Fibroblast of skin of right biceps (primary cell): ENCODE measurements at regions not wholly inside any gene's neighbourhood (a gene's known extent, or its start where the extent isn't known, plus 50 kb on each side); places are given as distances from the start of the nearest gene placed in this dataset.
"Not testable (repeated sequence)": the region's sequence is repeated elsewhere in the genome, so short reads cannot be mapped to it uniquely, and the experiment has no call there.

Experiments used
- DNase-seq: peaks from one replicate; pipeline ENCODE4 v3.0.0-alpha.2; 2013

DNA sequence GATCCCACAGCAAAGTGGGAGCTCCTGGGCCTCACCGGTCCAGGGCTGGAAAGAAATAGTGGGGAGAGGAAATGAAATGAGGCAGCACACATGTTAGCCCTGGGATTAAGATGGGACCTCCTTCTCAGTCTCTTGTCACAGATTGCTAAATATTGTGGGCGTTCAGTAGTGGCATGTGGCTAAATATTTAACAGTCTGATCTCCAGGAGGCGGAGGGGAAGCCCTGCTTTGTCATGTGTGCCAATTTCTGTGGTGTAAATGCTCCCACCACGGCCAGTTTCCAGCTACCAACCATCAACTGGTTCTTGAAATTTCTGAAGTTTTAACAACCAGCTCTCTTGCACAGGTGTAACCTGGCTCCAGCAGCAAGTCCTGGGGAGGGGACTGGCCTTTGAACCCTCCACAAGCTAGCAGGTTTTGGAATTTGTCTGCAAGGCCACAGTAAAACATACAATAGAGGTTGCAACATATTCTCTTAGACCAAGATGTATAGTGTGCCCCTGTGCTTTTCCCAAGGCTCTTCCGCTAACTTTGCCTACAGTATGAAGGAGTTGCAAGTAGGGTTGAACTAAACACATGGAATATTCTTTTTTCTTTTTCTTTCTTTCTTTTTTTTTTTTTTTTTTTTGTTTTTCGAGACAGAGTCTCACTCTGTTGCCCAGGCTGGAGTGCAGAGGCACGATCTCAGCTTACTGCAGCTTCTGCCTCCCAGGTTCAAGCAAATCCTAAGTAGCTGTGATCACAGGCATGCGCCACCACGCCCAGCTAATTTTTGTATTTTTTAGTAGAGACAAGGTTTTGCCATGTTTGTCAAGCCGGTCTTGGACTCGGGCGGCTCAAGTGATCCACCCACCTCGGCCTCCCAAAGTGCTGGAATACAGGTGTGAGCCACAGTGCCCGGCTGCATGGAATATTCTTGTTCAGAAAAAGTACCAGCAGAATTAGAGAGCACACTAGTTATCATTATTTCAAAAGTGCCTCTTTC, 103.1 kb upstream of the PCBD1 start:
- DNase-seq: no peak

- DNase-seq: no peak
Measured at GRCh38 chr10:70992436-70992835, 104.1 kb upstream of the PCBD1 start.

GRCh38 chr10:70993051-70993450, 104.7 kb upstream of the PCBD1 start:
- DNase-seq: no peak

DNA sequence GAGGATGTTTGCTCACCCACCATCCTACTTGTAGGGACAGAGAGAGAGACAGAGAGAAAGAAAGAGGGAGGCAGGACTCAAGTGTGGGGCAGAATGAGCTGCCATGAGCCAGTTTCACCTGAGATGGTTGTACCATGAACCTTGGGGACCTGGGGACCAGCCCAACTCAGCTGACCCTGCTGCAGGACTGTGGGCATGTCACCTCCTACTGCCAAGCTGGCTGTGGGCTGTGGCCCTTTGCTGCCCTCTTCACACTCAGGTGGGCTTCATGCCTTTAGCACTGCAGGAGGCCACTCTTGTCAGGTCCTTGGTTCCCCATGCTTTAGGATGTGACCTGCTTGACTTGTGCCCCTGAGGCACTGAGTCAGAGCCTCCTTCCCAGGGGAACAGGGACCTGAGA, 108.2 kb upstream of the PCBD1 start:
- no peak for DNase-seq

- no peak for DNase-seq
Measured at GRCh38 chr10:70997236-70997635, 108.9 kb upstream of the PCBD1 start.

- DNase-seq: no peak
Measured at GRCh38 chr10:70998086-70998485, 109.7 kb upstream of the PCBD1 start.

DNA sequence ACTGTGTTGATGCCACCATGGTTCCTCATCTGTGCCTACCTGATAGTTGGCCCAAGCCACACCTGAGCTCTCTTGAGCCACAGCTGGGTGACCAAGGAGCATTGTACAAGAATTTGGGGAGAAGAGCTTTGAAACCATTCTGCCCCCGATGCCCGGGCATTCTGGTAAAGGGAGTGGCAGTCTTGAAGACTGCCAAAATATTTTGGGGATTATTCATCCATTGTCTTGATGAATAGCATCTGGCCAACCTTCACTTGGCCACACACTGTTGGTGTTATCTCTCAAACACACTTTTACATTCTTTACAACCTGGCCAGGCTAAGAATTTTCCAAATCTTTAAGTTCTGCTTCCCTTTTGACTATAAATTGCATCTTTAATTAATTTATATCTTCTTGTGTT, 113.1 kb upstream of the PCBD1 start:
- no peak for DNase-seq

DNA sequence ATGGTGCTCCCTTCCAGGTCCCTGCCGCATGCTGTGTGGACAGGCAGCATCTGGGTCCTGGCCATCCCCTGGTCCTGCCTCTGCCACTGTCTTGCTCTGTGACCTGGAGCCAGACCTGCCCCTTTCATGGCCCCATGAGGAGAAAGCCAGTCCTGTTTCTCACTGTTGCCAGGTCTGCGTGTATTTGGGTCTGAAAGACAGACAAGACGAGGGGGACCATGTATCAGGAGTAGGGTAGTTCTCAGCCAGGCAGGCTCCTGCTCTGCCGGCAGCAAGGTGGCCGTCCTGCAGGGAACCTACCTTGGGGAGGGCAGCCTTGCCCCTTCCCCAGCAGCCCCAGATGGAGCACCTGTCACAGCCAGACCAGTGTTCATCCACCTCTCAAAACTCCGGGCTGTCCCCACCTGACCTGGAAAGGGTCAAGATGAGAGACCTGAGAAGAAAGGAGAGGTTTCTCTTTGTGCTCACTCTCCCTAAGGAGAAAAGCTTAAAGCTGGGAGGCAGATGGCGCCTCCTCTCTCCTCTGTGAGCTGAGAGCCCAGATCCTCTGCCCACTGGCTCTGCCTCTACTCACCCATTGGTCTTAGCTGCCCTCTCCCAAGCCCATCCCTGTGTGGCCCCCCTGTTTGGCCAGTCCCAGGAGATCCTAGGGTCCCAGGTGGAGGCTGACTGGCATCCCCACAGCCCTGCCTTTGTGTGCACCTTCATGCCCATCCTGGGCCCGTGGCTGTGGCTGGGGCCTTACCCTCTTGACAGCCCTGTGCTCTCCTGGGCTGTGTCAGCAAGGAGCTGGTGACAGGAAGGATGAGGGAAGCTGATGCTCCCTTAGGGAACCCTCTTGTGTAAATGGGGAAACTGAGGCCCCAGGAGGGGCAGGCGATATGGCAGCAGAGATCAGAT, 116.1 kb upstream of the PCBD1 start:
- no peak for DNase-seq

- no peak for DNase-seq
Measured at GRCh38 chr10:71005337-71006305, 117.3 kb upstream of the PCBD1 start.

GRCh38 chr10:71006506-71006905, 118.1 kb upstream of the PCBD1 start:
- DNase-seq: no peak

- no peak for DNase-seq
Measured at GRCh38 chr10:71007516-71007915, 119.2 kb upstream of the PCBD1 start.

DNA sequence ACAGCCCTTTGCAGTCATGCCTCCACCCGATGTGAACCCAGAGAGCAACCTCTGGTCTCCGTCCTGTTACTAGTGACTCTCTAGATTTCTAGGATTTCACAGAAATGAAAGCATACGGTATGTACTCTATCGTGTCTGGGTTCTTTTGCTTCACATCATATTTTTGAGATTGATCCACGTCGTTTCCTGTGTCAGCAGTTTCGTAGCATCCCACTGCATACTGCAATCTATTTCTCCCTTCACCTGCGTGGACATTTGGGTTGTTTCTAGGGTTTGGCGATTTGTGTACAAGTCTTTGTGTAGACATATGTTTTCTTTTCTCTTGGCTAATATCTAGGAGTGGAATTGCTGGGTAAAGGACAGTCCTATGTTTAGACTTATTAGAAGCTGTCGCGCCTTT, 119.8 kb upstream of the PCBD1 start:
- DNase-seq: no peak

- no peak for DNase-seq
Measured at GRCh38 chr10:71009126-71009525, 120.8 kb upstream of the PCBD1 start.

- DNase-seq: no peak
Measured at GRCh38 chr10:71010730-71011129, 122.4 kb upstream of the PCBD1 start.

- DNase-seq: no peak
Measured at GRCh38 chr10:71011141-71011540, 122.8 kb upstream of the PCBD1 start.

DNA sequence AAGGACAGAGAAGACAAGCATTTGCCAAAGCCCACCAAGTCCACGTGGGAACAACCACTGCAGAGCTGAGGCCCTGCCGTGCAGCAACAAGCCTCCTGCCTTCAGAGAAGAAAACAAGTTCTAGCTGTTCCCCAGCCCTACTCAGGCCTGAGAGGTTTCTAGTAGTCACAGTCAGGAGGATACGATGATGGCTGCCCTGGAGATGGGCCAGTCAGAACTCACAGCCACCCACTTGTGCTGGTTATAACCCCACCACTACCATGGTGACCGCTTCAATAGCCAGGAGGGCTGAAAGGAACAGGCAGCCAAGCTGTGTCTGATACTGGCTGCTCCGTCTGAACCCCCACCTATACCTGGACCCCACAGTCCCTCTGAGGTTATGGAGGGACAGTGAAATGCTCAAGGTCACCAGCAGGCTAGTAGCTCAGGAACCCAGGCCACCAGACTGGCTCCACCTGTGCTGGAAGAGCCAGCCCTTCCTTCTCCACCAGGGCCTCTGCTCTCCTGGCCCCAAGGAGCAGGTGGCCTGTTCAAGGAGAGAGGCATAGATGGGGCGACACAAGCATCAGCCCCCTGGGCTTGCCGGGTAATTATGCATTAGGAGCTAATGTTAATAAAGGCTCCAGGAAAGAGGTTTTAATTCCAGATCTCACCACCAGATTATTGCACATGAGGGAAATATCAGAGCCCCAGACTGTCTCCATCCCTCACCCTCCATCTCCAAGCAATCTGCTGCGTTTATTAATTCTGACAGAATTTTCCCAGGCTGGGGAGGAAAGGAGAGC, 125.8 kb upstream of the PCBD1 start:
- DNase-seq: no peak

DNA sequence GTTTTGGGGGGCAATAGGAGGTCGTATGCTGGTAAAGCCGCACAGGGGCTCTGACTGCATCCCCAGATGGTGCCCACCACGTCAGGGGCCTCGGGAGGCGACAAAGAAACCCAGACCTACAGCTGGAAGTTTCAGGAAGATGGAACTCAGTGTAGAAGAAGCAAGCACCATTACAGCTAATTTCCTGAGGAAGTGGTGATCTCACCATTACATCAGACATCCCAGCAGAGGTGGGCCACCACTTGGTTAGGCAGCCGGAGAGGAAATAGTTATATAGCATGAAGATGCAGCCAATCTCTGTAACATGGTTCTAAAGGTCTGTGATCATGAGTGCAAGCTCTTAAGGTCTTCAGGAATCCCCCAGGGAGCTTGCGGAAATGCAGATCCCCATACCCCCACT, 127.3 kb upstream of the PCBD1 start:
- no peak for DNase-seq

DNA sequence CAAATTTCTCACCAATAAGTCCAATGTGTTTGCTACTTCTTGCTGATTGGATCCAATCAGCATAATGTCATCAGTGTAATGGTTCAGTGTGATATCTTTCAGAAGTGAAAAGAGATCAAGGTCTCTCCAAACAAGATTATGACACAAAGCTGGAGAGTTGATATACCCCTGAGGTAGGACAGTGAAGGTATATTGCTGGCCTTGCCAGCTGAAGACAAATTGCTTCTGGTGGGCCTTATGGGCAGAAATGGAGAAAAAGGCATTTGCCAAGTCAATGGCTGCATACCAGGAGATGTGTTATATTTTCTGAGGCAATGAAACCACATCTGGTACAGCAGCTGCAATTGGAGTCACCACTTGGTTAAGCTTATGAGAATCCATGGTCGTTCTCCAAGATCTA, 131.7 kb upstream of the PCBD1 start:
- DNase-seq: not testable (repeated sequence)

DNA sequence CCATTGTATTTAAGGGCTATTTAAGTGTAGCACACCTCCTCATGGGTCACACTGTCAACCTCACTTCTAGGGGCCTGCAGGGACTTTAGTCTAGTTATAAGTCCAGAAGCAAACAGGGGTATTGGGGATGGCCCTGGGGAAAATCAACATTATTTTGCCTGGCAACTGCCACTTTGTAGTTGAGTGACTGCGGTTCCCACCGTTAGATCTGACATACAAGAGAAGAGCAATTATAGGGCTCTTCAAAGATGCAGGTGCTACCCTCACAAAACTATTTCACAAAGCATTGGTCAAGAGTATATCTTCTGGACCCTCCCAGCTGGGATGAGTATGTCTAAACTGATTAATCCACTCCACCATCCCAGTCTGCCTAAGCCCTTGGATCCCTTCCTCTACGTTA, 133.0 kb upstream of the PCBD1 start:
- DNase-seq: no peak

- DNase-seq: no peak
Measured at GRCh38 chr10:71023704-71024283, 135.4 kb upstream of the PCBD1 start.

GRCh38 chr10:71024490-71024889, 136.1 kb upstream of the PCBD1 start:
- no peak for DNase-seq
